ENCODE measurements at regions not wholly inside any gene's neighbourhood (a gene's known extent, or its start where the extent isn't known, plus 50 kb on each side); places are given as distances from the start of the nearest gene placed in this dataset.
"Not testable (repeated sequence)": the region's sequence is repeated elsewhere in the genome, so short reads cannot be mapped to it uniquely, and the experiment has no call there.

- Histone ChIP-seq H3K4me3 (IDR thresholded peaks at IDR 0.05; ENCODE audit: insufficient read depth, low read depth, low read length) (no peak overlapping the region), H4K20me1 (ENCODE audit: insufficient read depth) (no peaks in the 10 kb centered on the region), H2AFZ (ENCODE audit: low read depth) (no peak overlapping the region), H3K27me3 (ENCODE audit: insufficient read depth, low read depth) (no peaks in the 10 kb centered on the region), H3K4me1 (ENCODE audit: low read depth, poor library complexity, severe bottlenecking) (peaks cover 16% of the 10 kb centered on the region), H3K27ac (no peak overlapping the region), H3K9ac (no peak overlapping the region), H3K79me2 (ENCODE audit: insufficient read depth, low read depth) (no peaks in the 10 kb centered on the region), H3K4me2 (0 out of 2 replicates have a peak overlapping the region, but pooled peaks have one; percentile 7), H3K36me3 (ENCODE audit: insufficient read depth) (no peaks in the 10 kb centered on the region)
- no peak for TF ChIP-seq CTCF (conservative IDR thresholded peaks at IDR 0.05; ENCODE audit: low read depth, low read length)
Observed at GRCh38 chr14:71430678-71431376, 501.4 kb upstream of the RGS6 start.

GRCh38 chr14:71432334-71433110, 499.7 kb upstream of the RGS6 start:
- Histone ChIP-seq H3K9ac (no peak overlapping the region), H3K27me3 (ENCODE audit: insufficient read depth, low read depth) (no peaks in the 10 kb centered on the region), H3K36me3 (ENCODE audit: insufficient read depth) (no peaks in the 10 kb centered on the region), H3K4me2 (no peak overlapping the region), H2AFZ (ENCODE audit: low read depth) (no peak overlapping the region), H3K79me2 (ENCODE audit: insufficient read depth, low read depth) (no peaks in the 10 kb centered on the region), H4K20me1 (ENCODE audit: insufficient read depth) (no peaks in the 10 kb centered on the region), H3K4me1 (ENCODE audit: low read depth, poor library complexity, severe bottlenecking) (peaks cover 16% of the 10 kb centered on the region), H3K4me3 (IDR thresholded peaks at IDR 0.05; ENCODE audit: insufficient read depth, low read depth, low read length) (no peak overlapping the region), H3K27ac (no peak overlapping the region)
- no peak for TF ChIP-seq CTCF (conservative IDR thresholded peaks at IDR 0.05; ENCODE audit: low read depth, low read length)

GRCh38 chr14:71433303-71433702, 498.9 kb upstream of the RGS6 start:
- TF ChIP-seq CTCF (conservative IDR thresholded peaks at IDR 0.05; ENCODE audit: low read depth, low read length): no peak
- Histone ChIP-seq H3K79me2 (ENCODE audit: insufficient read depth, low read depth) (no peaks in the 10 kb centered on the region), H3K27ac (no peak overlapping the region), H3K4me2 (no peak overlapping the region), H4K20me1 (ENCODE audit: insufficient read depth) (no peaks in the 10 kb centered on the region), H3K9ac (no peak overlapping the region), H3K4me1 (ENCODE audit: low read depth, poor library complexity, severe bottlenecking) (peaks cover 16% of the 10 kb centered on the region), H3K36me3 (ENCODE audit: insufficient read depth) (no peaks in the 10 kb centered on the region), H3K4me3 (IDR thresholded peaks at IDR 0.05; ENCODE audit: insufficient read depth, low read depth, low read length) (no peak overlapping the region), H3K27me3 (ENCODE audit: insufficient read depth, low read depth) (no peaks in the 10 kb centered on the region), H2AFZ (ENCODE audit: low read depth) (no peak overlapping the region)

GRCh38 chr14:71435641-71436040, 496.6 kb upstream of the RGS6 start:
- H3K4me2 ChIP-seq; H3K36me3 ChIP-seq (ENCODE audit: insufficient read depth); H4K20me1 ChIP-seq (ENCODE audit: insufficient read depth); H3K79me2 ChIP-seq (ENCODE audit: insufficient read depth, low read depth); H3K9ac ChIP-seq; H3K27me3 ChIP-seq (ENCODE audit: insufficient read depth, low read depth); H3K4me3 ChIP-seq (IDR thresholded peaks at IDR 0.05; ENCODE audit: insufficient read depth, low read depth, low read length); H3K27ac ChIP-seq; H2AFZ ChIP-seq (ENCODE audit: low read depth); H3K4me1 ChIP-seq (ENCODE audit: low read depth, poor library complexity, severe bottlenecking): not testable (repeated sequence)

GRCh38 chr14:71437870-71438269, 494.4 kb upstream of the RGS6 start:
- H3K4me2 ChIP-seq: no peak overlapping the region
- no peak overlapping the region for H2AFZ ChIP-seq (ENCODE audit: low read depth)
- H3K9ac ChIP-seq: no peak overlapping the region
- H3K27ac ChIP-seq: no peak overlapping the region
- no peaks in the 10 kb centered on the region for H4K20me1 ChIP-seq (ENCODE audit: insufficient read depth)
- no peaks in the 10 kb centered on the region for H3K4me1 ChIP-seq (ENCODE audit: low read depth, poor library complexity, severe bottlenecking)
- no peaks in the 10 kb centered on the region for H3K27me3 ChIP-seq (ENCODE audit: insufficient read depth, low read depth)
- H3K4me3 ChIP-seq (IDR thresholded peaks at IDR 0.05; ENCODE audit: insufficient read depth, low read depth, low read length): no peak overlapping the region
- H3K36me3 ChIP-seq (ENCODE audit: insufficient read depth): no peaks in the 10 kb centered on the region
- TF ChIP-seq CTCF (conservative IDR thresholded peaks at IDR 0.05; ENCODE audit: low read depth, low read length): no peak
- H3K79me2 ChIP-seq (ENCODE audit: insufficient read depth, low read depth): no peaks in the 10 kb centered on the region
